H4 (cell line): ENCODE measurements at regions not wholly inside any gene's neighbourhood (a gene's known extent, or its start where the extent isn't known, plus 50 kb on each side); places are given as distances from the start of the nearest gene placed in this dataset.

Experiments
- DNase-seq: peaks from one replicate; pipeline ENCODE4 v3.0.0-alpha.2; 2015; ENCODE audit warnings: low spot score

DNA sequence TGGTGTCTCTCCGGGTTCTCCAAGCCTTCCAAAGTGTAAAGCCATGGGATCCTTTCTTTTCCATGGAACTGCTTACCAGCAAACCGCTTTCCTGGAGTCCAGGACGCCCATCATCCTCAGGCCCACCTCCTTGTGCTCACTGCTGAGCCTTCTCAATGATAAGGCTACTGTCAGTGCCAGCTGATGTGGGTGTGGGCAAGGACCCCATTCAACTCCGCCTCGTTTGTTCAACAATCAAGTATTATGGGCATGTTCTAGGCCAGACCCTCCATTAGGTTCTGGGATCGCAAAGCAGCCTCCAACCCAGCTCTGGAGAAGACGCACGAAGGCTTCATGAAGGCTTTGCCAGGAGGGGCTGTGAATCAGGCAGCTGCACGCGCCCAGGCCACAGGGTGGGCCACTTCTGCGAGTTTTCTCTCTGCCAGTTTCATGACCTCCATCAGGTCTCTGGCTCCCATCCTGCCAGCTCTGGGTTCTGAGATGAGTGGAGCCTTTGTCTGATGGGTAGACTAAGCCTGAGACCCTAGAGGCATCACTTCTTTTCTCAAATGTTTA lies 177.1 kb downstream of the MRPL14 start:
- DNase-seq = no peak

DNA sequence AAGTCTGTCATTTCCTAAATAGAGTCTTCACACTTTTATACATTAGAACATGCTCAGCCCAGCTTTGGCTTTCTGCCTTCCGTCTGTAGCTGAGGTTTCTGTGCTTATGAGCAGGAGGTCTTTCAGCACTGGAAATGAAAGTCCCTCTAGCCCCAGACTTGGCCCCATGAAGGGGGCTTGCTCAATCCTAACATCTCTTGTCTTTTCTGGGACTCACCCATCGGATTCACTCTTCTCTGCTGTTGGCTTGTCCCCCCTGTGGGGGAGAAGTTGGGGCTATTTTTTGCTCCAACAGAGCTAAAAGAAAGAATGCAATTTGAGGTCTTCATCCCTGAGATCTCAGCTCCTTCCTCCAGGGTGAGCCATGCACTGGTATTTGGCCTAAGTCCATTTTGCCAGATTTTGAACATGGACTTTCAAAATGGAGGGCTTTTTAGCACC lies 177.7 kb downstream of the MRPL14 start:
- no peak for DNase-seq

DNA sequence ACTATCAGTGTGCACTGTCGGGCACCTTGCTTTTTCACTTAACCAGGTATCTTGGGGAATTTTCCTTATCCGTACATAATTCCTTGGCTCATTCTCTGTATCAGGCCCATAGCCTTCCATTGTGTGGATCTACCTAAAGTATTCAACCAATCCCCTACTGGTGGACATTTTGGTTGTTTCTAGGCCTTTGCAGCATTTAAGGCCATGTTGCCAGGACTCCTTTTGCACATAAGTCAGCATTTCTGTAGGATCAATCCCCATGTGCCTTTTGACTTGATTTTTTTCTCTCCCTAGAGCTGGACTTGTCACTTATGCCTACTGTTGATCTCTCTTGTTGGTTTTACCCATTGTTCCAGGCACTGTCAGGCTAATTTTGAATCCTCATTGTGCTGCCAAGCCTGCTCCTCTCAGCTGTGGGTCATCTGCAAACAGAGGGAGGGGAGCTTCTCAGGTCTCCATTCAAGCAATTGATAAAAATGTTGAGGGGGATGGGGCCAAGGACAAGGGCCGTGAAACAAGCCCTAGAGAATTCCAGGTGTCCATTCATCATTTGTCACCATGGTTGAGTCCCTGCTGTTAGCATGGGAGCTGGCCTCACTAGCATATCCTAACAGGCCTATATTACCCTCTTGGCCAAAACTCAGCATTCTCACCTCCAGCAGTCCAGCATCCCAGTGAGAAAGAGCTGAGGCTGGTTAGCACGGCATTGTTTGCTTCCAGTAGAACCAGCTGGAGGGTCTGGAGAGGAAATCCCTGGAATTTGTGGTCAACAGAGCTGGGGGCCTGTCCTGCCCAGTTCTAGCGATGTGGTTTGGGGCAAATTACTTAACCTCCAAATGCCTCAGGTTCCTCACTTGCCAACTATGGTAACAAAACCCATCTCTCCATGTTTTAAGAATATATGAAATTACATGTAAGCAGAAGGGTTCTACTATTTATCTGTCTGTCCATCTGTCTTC lies 178.4 kb downstream of the MRPL14 start:
- peak; percentile 80 for DNase-seq

DNA sequence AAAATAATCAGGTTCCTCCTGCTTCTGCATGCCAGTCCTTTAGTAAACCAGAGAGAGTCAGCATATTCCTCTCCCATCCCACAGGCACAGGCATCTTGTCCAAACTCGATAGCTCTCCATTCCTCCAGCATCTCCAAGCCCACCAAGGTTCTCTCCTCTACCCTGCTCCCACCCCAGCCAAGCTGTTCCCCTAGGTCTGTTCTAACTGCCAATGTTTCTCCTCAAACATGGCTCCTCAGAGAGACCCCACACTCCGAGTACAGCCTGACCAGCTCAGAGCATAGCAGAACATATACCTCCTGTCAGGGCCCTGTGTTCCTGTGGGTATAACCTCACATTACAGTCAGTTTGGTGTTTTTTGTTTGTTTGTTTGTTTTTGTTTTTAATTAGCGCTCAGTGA lies 177.8 kb downstream of the VEGFA start:
- DNase-seq = no peak

DNA sequence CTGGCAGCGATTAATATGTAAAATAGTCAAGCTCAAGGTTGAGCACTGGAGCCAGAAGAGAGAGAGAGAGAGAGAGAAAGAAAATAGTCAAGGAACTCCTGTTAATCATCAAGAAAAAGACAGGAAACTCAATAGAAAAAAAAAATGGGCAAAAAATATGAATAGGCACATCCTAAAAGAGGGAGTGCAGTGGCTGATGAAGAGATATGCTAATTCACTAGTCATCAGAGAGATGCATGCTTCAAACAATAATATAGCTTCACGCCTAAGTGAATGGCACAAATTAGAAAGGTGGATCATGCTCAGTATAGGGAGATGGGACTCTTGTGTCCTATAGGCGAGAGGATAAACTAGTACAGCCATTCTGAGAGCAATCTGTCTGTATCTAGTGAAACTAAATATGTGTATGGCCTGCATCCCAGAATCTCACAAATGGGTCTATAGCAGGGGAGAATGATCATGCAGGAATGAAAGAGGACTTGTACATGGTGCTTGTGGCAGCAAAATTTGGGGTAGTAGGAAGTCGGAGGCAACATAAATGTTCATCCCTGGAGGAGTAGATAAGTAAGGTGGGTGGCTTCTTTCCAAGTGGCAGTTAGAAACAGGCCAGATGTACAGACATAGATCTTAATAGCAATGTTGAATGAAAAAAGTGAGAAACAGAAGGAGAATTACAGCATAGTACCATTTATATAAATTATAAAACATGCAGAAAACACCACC lies 176.8 kb downstream of the VEGFA start:
- DNase-seq = no peak

DNA sequence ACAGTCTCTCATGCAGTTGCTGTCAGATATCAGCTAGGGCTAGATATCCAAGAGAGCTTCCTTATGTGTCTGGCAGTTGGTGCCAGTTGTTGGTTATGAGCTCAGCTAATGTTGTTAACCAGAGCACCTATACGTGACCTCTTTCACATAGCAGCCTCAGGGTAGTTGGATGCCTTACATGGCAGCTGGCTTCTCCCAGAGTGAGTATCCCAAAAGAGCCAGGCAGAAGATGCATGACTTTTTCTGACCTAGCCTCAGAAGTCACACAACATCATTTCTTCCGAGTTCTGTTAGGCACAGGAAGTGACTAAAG lies 175.7 kb downstream of the VEGFA start:
- no peak for DNase-seq

DNA sequence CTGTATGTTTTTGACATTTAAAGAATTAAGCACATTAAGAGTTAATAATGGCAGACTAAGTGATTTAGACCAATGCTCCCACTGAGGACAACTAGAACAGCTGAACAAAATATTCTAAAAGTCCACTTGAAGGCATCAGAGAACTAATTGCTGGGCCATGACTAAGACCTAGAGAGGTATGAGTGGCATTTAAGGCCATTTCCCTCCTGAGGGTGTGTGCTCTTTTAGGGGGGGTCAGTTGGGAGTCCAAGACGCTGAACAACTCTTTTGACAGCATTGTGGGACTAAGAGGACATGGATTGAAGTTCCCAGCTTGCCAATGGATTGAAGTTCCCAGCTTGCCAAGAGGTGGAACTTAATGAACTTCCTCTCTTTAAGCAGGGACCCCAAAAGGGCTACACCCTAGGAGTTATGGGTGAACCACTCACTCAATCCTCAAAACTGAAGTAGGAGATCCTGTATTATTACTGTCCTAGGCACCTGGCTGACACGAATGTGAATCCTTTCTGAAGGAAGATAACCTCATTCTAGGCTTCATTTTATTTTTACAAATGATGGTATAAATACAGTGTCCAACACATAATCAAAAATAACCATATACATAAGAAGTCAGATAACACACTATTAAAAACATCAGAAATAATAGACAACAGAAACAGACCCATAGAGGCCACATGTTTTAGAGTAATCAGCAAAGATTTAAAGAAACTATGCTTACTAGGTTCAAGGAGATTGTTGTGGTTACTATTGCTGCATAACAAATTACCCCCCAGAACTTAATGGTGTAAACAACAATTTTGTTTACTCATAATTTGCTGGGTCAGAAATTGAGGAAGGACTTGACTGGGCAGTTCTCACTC lies 175.1 kb downstream of the VEGFA start:
- no peak for DNase-seq

DNA sequence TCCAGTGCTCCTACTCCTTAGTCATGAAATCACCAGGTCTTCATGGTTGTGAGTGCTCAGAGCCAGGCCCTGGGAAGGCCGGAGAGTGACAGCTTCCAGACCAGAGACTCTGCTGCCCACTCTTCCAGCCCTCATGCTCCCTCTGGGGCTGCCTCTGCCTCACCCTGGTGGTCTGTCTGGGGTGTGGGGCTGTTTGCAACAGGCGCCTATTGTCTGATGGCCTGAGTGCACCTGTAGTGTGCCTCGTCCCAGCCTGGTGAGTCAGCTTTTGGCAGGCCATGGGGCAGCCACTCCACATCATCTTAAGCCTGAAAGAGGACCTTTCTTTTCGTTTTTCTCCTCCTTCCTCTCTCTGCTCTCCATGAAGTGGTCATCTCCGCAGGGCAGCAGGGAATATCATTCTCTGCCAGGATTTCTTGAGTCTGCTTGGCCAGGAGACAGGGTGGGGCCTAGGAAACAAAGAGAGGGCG lies 173.8 kb downstream of the VEGFA start:
- no peak for DNase-seq

DNA sequence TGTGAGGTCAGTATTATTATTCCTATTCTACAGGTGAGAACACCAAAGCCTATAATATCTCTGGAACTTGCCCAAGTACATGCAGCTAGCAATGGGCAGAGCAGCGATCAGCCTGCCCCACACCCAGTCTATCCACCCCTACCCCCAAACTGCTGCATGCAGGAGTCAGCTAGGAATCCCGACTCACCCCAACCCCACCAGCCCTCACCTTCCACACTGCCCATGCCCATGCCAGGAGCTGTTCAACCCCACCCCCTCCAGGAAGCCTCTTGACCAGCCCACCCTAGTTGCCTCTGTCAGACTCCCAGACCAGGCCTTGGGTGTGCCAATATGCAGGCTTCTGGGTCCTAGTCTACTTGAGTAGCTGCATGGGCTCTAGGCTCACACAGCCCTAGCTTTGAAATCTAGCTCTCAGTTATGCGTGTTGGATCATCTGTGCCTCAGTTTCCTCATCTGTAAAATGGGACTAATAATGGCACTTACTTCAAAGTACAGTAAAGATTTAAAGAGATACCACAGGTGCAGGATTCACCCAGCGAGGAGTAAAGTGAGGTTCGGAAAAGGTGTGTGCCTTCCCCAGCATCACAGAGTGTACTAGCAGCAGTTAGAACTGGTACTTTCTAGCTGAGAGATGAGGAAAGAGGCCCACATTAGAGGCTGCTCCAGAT lies 173.2 kb downstream of the VEGFA start:
- DNase-seq = no peak

DNA sequence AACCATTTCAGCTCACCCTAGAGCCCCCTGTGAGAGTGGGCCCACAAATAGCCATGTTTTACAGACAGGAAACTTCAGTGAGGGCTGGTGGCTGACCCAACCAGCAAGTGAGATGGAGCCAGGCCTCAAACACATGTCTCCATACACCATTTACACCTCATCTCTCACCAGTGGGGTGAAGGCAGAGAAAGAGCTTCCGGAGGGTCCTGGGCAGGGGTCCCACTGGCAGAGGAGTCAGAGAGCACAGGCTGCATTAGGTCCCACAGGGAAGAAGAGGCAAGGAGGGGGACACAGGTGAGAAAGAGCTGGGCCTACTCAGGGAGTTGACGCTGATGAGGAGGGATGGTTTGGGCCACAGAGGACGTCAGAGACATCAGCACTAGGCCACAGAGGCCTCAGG lies 172.6 kb downstream of the VEGFA start:
- no peak for DNase-seq

DNA sequence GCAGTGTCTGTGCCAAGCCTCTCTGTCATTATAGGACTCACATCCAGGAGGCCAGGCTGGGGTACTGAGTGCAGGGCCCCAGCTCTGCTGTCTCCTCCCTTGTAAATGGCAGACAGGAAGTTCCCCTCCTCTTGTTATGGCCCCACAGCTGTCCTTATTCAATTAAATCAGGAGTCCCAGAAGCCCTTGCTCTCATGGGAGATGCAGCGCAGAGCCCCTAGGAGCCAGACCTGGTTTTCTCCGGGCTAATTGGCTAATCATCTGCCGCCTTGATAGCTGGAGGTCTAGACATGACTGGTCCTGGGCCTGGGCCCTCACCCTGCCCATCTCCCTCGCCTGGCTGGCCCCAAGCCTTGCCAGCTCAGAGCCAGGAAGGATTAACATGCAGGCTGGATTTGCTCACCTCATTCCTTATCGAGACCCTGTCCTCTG lies 172.0 kb downstream of the VEGFA start:
- no peak for DNase-seq

DNA sequence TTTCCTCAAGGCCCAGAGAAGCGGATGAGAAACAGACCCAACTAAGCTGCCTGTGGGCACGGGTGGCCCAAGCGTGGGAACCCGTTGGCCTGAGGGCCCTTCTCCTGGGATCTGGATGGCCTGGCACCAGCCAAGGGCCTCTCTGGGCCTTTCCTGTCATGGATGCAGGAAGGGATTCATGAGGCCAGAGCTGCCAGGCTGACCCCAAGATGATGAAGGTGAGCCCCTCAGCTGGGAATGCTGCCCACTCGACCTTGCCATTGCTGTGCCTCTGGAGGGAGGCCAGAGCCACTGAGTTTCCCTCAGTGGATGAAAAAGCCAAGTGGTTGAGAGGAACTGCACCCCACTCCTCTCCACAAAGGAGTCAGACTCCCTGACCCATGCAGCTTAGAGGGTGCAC lies 171.2 kb downstream of the VEGFA start:
- no peak for DNase-seq

DNA sequence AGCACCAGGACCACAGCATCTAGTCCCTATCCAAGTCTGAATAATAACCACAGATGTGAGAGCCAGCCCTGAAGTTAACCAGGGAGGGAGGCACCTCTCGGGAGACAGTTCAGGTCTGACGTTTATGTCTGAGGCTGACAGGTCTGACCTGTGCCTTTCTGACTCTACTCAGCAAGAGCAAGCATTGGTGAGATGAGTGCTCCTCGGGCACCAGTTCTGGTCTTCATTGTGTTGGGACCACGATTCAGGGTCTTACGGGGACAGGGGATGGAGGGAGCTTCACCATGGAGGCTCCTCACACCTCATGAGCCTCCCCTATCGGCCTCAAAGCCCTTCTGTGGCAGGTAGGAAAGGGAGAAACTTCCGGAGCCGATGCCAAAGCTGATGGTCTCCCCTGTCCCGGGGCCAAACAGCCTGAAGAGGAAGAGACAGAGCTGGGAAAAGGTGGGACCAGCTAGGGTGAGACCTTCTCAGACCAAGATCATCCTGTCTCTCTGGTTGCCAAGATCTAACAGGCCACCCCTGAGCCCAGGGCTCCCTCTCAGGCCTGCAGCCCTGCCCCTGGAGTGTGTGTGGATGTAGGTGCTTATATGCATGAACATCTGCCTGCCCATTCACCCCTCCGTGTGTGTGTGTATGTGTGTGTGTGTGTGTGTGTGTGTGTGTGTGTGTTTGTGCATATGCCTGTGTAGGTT lies 170.5 kb downstream of the VEGFA start:
- no peak for DNase-seq

DNA sequence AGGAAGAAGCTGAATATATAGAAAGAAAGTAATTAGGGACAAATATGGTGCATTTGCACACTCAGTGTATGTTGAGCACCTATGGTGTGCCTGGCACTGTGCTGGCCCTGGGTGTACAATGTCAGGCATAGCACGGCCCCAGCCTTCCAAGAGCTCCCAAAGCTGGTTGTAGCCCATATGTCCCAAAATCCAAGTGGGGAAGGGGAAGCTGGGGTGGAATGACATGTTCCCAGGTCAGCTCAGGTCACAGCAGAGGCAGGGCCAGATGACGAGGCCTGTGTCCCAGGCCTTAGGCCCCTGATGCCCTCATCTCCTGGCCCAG lies 170.0 kb downstream of the VEGFA start:
- DNase-seq = no peak

DNA sequence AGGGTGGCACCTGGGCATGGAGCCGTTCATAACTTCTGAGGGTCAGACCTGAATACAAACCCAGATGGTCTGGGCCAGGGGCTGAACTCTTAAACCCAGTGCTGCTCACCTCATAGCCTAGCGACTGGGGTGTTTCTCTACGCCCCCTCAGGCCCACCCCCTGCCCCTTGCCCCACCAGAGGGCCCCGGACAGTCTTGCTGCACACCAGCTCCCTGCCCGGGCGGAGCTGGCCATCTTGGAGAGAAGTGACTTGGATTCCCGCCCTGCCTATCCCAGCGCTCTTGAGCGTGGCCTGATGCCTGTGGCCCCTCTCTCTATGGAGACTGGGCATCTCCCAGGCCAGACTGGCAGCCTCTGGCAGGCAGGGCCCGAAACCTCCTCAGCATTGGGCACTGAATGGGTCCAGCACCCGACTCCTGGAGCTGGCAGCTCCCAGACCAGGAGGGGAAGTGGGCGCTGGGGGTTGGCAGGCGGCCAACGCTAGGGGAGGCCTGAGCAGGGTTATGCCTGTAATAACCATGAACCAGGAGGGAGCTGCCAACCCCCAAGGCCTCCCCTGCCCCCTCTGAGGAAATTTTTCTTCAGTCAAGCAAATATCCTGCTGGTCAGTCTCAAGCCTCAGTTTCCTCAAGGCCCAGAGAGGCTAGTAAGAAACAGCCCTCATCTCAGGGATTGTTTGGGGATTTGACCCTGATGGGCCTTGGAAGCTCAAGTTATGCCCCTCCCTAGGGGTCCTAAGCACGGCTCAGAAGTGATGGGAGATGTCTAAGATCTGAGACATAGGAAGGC lies 169.5 kb downstream of the VEGFA start:
- no peak for DNase-seq

DNA sequence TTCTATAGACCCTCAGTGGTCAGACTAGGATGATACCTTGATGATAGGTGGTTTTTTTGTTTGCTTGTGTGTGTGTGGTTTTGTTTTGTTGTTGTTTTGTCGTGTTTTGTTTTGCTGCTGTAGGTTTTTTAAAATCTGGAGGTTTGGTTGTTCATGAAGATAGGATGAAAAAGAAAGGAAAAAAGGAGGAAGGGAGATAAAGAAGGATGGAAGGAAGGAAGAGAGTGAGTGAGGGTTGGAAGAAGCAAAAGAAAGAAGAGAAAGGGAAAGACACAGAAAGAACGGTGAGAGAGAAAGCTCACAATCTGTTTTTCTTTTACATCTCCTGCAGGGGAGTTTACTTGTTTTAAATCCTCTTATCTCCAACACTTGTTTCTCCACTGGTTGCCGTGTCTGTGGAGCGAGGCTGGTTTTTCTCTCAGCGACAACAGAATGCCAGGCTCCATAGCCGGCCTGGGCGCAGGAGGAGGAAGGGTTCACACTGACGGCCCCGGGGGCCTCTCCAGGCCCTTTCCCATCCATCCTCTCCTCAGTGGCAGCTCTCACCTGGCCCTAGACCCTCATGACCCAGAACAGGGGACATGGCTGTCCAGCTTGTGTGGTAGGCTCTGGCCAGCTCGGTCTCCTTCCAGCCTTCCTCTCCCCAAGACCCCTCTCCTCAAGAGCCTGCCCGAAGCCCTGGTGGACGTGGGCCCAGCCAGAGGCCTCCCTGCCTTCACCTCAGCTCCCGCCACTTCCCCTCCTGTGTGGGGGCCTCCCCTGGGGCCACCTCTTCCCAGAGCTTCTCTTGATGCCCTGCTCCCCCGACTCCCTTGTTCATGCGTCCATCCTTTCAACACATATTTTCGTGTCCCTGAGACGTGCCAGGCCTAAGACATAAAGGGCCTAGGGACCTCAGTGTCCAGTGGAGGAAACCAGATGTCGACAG lies 168.4 kb downstream of the VEGFA start:
- no peak for DNase-seq

DNA sequence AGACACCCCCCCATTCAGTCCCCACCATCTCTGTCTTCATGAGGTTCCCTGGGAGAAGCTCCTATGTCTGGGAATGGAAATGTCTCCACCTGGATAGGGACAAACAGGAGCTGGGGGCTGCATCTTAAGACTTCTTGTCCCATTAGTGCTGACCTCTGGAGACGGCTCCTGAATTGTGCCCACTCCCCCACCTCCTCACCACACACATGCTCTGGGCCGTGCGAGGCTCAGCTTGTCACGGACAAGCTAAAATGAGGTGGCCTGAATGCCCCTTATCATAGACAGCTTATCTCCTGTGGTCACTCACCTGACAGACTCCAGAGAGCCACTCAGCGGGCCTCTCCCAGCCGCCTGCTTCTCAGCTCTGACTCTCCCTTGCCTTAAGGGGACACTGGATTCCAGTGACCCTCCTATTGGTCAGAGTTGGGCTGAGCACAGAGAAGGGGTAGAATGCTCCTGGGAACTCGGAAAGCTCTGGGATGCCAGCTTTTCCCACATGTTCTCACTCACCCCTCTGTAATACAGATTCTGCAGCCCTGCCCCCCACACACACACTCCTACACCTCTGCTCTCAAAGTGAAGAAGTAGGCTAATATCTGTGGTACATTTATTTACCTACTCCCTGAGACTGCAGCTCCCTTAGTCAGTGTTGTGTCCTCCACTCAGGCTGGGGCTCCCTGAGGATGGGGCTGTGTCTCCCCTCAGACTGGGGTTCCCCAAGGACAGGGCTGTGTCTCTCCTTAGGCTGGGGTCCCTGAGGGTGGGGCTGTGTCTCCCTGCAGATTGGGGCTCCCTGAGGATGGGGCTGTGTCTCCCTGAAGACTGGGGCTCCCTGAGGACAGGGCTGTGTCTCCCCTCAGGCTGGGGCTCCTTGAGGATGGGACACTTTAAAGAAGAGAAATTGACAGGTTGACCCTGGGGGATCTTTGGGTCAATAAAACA lies 167.5 kb downstream of the VEGFA start:
- DNase-seq = no peak

DNA sequence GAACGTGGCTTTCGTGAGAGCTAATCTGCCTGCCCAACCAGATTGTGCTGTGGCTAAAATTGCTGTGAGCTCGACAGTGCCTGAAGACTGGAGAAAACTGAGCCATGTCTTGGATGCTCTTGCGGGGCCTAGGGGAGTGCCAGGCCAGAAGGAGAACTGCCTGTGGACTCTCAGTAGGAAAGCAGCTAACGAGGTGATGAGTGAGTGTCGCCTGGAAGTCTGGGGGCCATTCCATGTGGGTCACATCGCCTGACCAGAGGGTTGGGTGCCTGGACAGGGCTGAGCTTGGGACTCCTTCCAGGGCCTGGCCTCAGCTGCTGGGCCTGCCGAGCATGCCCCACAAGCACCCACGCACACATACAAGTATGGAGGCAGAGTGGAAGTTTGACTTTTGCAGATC lies 166.5 kb downstream of the VEGFA start:
- no peak for DNase-seq
